Stimulated activated CD4-positive, alpha-beta T cell treated with anti-CD3 and anti-CD28 coated beads, Interleukin-2, amount 100 ng/mL, for 48 hours (primary cell): ENCODE measurements at regions not wholly inside any gene's neighbourhood (a gene's known extent, or its start where the extent isn't known, plus 50 kb on each side); places are given as distances from the start of the nearest gene placed in this dataset.

Source experiments
- DNase-seq, 2 donors: peaks; one replicate each; pipeline ENCODE4 v3.0.0-alpha.2; 2020

GRCh38 chr5:30039379-30039778 is 1154.1 kb upstream of the CDH6 start:
- DNase-seq: no peak

DNA sequence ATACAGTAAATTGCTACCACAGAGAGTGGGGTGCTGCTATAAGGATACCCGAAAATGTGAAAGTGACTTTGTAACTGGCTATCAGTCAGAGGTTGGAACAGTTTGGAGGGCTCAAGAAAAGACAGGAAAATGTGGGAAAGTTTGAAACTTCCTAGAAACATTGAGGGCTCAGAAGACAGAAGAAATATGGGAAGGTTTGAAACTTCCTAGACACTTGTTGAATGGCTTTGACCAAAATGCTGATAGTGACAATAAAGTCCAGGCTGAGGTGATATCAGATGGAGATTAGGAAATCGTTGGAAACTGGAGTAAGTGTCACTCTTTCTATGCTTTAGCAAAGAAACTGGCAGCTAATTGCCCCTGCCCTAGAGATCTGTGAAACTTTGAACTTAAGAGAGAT is 1158.6 kb upstream of the CDH6 start:
- DNase-seq: no peak

GRCh38 chr5:30030101-30030500 is 1163.4 kb upstream of the CDH6 start:
- DNase-seq: no peak

- DNase-seq: no peak
Observed at GRCh38 chr5:30001826-30002225, 1191.7 kb upstream of the CDH6 start.

- no peak for DNase-seq
Observed at GRCh38 chr5:30000231-30000630, 1193.3 kb upstream of the CDH6 start.

DNA sequence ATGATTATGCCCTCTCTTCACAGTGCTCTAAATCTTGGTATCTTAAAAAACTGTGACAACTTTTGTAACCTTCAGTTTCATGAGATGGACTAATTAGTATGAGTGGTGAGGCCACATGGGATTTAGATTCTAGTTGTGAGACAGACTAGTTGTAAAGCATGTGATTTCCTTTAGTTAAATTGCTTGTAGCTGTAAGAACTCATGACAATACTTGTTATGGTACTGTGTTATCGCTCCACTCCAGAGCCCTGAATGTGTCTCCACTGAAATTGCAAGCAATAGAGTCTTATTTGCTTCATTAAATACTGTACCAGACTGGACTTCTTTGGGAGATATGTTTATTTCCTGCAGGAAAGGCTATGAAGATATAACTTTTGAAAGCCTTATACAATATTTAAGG is 1198.3 kb upstream of the CDH6 start:
- no peak for DNase-seq

DNA sequence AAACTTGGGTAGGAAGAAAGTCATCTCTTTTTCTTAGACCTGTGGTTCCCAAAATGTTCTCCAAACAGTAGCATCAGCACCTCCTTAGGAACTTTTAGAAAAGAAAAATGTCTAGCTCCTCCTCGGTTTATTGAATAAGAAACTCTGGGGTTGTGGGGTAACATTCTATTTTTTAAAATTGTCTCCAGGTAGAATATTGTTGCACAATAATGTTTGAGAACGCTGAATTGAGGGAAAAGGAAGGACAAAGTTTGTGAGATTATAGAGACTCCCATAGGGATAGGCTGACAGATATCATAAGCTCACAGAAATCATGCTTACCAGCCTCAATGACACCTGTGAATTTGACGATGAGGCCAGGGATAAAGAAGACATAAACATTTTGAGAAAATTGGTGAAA is 1199.0 kb upstream of the CDH6 start:
- no peak for DNase-seq

DNA sequence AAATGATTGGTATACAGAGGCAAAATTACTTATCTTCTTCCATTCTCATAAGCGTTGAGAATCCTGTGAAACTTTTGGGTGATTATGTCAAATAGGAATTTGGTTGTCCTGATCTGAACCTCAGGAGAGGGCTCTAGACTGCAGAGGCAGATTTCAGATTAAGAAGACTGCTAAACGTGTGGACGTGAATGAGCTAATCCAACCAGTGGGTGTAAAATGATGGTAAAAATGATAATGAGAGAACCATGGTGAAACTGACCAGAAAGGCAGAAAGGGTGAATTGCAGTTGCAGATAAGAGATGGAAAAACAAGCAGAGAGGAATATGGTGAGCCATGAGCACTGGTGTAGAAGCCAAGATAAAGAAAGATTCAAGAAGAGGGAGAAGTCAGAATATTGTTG is 1200.2 kb upstream of the CDH6 start:
- DNase-seq: no peak

DNA sequence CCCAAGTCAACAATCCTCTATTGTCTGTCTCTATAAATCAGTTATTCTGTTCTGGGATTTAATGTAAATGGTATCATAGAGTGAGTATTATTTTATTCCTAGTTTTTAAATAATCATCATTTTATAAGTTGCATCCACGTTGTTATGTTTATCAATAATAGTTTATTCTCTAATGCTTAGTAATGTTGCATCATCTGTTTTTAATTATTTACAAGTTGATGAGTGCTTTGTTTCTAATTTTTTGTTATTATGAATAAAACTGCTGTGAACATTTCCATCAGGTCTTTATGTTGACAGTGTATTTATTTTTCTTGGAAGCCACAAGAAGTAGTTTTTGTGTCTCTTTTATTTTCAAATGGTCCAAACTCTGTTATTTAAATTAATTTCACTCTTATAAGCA is 1201.2 kb upstream of the CDH6 start:
- no peak for DNase-seq

GRCh38 chr5:29990681-29991080 is 1202.8 kb upstream of the CDH6 start:
- no peak for DNase-seq

GRCh38 chr5:29984156-29984540 is 1209.3 kb upstream of the CDH6 start:
- DNase-seq: no peak

GRCh38 chr5:29983528-29984155 is 1209.8 kb upstream of the CDH6 start:
- no peak for DNase-seq

- no peak for DNase-seq
Observed at GRCh38 chr5:29982457-29982856, 1211.0 kb upstream of the CDH6 start.

- DNase-seq: no peak
Observed at GRCh38 chr5:29972597-29972996, 1220.9 kb upstream of the CDH6 start.

- no peak for DNase-seq
Observed at GRCh38 chr5:29963956-29964355, 1229.5 kb upstream of the CDH6 start.

- DNase-seq: no peak
Observed at GRCh38 chr5:29960323-29960722, 1233.2 kb upstream of the CDH6 start.

GRCh38 chr5:29950416-29951145 is 1242.9 kb upstream of the CDH6 start:
- no peak for DNase-seq

DNA sequence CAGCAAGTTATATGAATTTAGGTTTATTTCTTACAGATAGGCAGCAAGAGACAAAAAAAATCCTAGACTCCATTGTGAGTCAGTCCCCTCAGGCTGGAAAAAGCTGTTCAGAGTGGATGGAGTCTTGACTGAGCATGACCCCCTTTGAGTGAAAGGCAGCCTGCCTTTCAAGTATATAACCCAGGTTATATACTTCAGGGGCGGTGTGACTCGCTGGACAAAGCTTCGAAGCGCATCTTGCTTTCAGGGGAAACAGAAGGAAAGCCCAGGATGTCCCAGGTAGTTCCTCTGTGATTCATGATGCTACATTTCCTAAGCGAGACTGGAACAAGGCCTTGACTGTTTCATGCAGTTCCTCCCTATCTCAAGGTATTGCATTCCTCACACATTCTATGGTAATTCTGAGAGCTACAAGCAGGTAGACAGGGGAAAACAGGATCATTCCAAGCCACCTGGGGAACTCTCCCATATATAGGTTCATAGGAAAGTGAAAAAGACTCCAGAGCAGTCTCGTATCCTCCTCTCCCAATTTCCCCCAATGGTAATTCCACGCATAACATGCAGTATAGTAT is 1244.1 kb upstream of the CDH6 start:
- DNase-seq: no peak

DNA sequence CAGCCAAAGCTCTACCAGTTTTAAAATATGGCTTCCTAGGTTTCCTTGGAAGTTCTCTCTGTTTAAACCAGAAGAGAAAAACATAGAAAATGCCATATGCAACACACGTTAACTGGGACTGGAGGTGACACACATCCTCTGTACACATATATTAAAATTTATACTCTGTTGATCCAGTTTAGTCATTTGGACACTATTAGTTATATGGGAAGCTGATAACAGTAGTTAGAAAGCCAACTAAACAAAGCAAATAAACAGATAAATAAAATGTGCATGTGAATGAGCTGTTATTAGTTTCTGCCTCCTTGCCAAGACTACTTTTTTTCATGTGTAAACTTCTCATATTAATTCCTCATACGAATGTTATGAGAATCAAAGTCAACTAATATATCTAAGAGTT is 1249.2 kb upstream of the CDH6 start:
- no peak for DNase-seq

GRCh38 chr5:29942089-29942488 is 1251.4 kb upstream of the CDH6 start:
- no peak for DNase-seq

DNA sequence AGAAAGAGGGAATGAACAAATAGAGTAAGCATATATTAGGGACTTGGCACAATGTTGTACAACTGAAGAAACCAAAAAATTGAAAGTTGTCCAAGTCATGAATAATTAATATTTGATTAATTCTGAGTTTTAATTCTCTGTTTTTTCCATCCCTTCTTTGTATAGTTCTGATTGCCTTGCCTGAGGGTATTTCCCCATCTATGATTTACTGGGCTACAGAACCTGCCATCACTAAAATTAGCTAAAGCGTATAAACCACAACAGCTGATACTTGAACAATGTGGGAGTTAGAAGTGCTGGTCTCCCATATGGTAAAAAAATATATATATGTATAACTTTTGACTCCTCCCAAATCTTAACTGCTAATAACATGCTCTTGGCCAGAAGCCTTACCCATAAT is 1253.5 kb upstream of the CDH6 start:
- DNase-seq: no peak

DNA sequence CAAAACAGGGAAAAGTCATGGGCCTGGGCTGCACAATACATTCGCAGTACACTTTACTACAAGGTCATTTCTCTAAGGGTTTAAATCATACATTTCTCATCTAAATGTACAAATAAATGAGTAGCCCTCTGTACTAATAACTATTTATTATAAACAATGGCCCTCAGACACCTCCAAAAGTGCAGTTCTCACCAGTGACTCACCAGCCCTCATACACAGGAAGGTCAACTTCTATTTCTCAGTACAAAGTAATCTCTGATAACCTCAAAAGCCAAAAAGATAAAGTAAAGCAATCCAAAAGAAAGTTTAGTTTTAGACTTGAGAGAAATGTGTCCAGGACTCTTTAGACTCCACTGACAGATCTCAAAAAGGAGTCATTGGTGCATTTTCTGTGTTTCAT is 1258.1 kb upstream of the CDH6 start:
- DNase-seq: no peak

DNA sequence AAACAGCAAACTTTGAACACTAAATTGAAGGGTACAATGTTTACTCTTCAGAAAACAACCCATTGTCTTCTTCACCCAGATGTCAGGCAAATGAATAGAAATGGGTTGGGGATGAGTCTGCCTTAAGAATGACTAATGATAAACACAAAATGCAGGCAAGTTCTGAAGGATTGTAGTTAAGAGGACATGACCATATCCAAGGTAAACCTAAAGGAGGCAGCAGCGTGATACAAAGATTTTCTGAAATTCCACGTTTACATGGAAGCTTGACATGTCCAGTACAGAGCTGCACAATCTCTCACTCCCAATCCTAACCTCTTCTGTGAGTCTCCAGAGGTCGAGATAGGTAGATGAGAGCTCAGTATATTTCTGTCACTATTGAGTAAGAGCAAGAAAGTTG is 1263.2 kb upstream of the CDH6 start:
- DNase-seq: no peak

DNA sequence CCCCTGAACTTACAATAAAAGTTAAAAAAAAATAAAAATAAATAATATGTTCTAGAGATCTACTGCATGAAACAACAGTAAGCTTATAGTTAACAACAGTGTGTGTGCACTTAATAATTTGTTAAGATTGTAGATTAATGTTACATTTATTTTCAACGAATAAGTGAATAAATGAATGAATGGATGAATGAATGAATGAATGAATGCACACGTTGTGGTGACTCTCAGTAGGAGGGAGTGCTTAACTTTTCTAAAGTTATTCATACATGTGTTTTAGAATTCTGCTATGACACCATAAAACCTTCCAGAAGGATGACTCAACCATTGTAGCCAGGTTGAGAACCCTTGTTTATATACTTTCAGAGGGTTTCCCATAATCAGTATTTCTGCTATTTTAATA is 1269.4 kb upstream of the CDH6 start:
- no peak for DNase-seq
